ENCODE measurements at regions not wholly inside any gene's neighbourhood (a gene's known extent, or its start where the extent isn't known, plus 50 kb on each side); places are given as distances from the start of the nearest gene placed in this dataset.

DNA sequence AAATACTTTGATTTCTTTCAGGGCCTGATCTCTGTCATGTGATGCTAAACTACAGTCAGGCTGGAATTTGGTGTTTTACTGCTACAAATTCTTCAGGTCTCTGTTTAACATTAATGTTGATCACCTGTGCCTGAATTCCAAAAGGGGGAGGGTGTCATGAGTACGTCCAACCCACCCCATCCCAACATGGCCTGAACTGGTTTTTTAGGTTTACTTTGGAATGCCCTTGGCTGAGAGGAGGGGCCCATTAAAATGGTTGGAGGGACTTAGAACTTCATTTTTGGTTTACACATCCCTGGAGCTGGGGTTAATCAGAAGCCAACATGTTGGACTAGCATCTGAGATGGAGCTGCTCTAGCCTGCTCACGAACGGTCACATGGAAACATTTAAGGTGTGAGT, 60.8 kb upstream of the CFAP46 start:
- TF ChIP-seq, protein P1, sequence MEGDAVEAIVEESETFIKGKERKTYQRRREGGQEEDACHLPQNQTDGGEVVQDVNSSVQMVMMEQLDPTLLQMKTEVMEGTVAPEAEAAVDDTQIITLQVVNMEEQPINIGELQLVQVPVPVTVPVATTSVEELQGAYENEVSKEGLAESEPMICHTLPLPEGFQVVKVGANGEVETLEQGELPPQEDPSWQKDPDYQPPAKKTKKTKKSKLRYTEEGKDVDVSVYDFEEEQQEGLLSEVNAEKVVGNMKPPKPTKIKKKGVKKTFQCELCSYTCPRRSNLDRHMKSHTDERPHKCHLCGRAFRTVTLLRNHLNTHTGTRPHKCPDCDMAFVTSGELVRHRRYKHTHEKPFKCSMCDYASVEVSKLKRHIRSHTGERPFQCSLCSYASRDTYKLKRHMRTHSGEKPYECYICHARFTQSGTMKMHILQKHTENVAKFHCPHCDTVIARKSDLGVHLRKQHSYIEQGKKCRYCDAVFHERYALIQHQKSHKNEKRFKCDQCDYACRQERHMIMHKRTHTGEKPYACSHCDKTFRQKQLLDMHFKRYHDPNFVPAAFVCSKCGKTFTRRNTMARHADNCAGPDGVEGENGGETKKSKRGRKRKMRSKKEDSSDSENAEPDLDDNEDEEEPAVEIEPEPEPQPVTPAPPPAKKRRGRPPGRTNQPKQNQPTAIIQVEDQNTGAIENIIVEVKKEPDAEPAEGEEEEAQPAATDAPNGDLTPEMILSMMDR (IDR thresholded peaks at IDR 0.05), result no peak
- no peak for TF ChIP-seq POLR2A (IDR thresholded peaks at IDR 0.05)

All from Peyer's patch (tissue), 4 donors.